ENCODE measurements at regions not wholly inside any gene's neighbourhood (a gene's known extent, or its start where the extent isn't known, plus 50 kb on each side); places are given as distances from the start of the nearest gene placed in this dataset.

GRCh38 chrX:33465137-33465536, 253.8 kb upstream of the DMD start:
- DNase-seq = no peak
- no peak for ATAC-seq (ENCODE audit: poor library complexity)
- intact Hi-C loops (cut with DNase I) = no loop called here

- no peak for ATAC-seq (ENCODE audit: poor library complexity)
- intact Hi-C loops (cut with DNase I) = no loop called here
- DNase-seq = no peak
Measured at GRCh38 chrX:33457102-33457501, 245.8 kb upstream of the DMD start.

DNA sequence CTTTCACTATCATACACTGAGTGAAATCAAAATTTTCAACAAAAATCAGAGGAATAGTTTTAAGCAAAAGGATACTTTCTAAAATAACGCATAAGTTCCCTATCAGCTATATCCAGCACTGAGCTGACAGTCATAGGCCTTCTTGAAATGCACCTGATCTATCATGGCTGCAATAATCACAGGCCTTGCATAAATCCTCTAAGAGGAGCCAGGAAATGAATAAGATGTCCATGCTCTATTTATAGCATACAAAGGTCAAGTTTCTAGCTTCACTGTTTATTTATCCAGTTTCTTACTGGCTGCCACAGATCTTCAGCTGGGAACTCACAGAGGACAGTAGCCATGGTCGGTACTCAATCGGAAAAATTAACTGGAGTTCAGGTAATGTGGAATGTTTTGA, 235.9 kb upstream of the DMD start:
- no peak for ATAC-seq (ENCODE audit: poor library complexity)
- intact Hi-C loops (cut with DNase I) = no loop called here
- no peak for DNase-seq

DNA sequence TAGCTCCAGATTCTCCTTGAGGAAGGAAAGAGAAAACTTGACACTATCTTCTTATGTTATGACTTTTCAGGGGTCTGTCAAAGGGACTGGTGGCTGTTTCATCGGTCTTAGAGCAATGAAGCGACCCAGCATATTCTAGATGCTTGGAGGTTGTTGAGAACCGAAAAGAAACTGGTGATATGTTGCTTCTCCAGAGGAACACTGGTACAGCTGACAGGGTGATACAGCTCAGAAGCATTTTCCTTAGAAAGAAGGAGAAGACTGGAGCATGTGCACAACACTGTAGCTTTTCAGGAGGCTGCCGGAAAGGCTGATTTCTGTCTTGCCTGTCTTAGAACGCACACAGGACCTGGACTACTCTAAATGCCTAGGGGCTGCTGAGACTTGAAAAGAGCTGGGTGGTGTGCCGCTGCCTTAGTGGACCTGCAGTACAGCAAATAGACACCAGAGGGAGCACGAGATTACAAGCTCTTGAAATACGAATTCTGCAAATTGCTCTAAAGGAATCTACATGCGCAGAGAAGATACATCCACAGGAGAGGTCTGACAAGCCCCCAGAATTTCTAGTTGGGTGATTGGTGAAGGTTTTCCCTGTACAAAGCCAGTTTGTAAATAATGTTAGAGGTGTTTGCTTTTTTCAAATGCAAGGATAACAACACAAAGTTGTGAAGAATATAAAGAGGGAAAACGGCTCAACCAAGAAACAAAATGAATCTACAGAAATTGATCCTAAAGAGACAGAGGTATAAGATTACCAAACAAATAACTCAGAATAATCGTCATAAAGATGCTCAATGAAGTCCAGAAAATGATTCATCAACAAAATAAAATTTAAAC, 223.1 kb upstream of the DMD start:
- DNase-seq = no peak
- intact Hi-C loops (cut with DNase I) = loop anchor here (10.0 kb wide), 1 partner anchor 870 kb away; no protein-coding TSS in a partner anchor
- ATAC-seq (ENCODE audit: poor library complexity) = peak; percentile 52

GRCh38 chrX:33416273-33416805, 205.0 kb upstream of the DMD start:
- no peak for DNase-seq
- intact Hi-C loops (cut with DNase I) = no loop called here
- peak; percentile 52 for ATAC-seq (ENCODE audit: poor library complexity)

- intact Hi-C loops (cut with DNase I) = no loop called here
- ATAC-seq (ENCODE audit: poor library complexity) = no peak
Measured at GRCh38 chrX:33415459-33415858, 204.1 kb upstream of the DMD start.

GRCh38 chrX:33385546-33385945, 174.2 kb upstream of the DMD start:
- no peak for DNase-seq
- intact Hi-C loops (cut with DNase I) = no loop called here
- no peak for ATAC-seq (ENCODE audit: poor library complexity)

More at GRCh38 chrX:33415459-33415858, 204.1 kb upstream of the DMD start:
- no peak for DNase-seq

DNA sequence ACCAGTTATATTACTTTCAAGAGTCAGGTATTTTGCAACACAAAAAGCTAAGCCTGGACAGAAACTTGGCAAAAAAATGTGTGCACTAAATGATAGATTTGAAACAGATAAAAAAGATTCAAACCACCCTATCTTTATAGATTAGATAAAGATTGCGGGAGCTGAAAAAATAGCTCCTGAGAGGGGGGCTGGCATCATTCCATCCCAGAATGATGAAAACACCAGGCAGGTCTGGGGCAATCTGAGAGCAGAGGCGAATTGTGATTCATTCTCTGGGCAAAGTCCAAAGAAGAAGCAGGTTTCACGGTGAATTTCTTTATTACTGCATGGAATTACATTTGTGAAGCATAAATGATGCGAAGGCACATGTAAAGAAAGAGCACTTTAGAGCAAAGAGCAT, 168.5 kb upstream of the DMD start:
- no peak for DNase-seq
- intact Hi-C loops (cut with DNase I) = no loop called here
- no peak for ATAC-seq (ENCODE audit: poor library complexity)

GRCh38 chrX:33357606-33358005, 146.3 kb upstream of the DMD start:
- ATAC-seq (ENCODE audit: poor library complexity) (peak; percentile 83), DNase-seq (peak; percentile 41)
- intact Hi-C loops (cut with DNase I) = no loop called here

DNA sequence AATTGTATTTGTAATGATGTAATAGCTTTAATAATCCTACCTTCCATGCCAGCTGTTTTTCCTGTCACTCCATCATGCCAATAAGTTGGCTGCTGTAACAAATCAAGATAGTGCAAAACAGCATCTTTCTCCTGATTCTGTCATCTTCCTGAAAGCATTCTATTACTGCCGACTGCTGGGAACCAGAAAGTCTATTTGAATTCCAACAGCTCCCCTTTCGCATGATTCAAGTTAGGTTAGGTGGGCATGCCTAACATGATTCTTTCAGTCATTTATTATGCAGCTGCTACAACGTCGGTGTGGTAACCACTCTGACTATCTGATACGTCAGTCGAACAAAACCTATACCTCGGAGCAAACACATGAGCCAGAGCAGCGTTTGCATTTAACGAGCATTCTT, 127.9 kb upstream of the DMD start:
- intact Hi-C loops (cut with DNase I) = no loop called here
- no peak for DNase-seq
- no peak for ATAC-seq (ENCODE audit: poor library complexity)

DNA sequence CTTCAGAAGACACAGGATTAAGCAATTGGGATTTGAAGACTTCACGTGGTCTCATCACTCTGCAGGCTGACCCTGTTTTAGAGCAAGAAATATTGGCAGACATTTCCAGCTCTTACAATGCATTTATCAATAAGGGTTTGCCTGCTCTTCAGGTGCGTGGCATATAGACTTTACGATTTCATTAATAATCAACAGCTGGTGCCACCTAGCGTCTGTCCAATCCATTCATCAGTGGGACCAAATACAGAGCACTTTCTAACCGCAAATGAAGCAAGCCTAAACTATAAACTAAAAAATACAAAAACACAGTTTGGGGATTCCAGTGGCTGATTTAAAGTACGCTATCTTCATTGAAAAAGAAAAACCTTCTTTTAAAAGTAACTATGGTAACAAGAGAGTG, 125.4 kb upstream of the DMD start:
- DNase-seq (no peak), ATAC-seq (ENCODE audit: poor library complexity) (peak; percentile 77)
- intact Hi-C loops (cut with DNase I) = no loop called here

DNA sequence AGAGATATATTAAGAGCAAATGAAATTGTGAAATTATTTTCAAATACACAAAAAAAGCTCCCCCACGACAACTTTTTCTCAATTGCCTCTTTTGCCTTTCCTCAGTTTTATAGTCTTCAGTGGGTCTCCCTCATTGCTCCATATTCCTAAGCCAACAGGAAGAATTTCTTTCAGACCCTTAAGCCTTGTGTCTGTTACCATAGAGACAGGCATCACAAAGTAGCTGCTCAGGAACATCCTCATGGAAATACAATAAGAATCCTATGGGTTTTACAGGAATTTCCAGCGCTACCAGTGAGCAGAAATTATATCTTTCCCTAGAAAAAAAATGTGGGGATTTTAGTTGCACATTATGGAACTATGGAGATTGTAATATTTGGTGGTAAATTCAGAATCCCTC, 121.9 kb upstream of the DMD start:
- ATAC-seq (ENCODE audit: poor library complexity) = no peak
- DNase-seq = no peak
- intact Hi-C loops (cut with DNase I) = no loop called here

DNA sequence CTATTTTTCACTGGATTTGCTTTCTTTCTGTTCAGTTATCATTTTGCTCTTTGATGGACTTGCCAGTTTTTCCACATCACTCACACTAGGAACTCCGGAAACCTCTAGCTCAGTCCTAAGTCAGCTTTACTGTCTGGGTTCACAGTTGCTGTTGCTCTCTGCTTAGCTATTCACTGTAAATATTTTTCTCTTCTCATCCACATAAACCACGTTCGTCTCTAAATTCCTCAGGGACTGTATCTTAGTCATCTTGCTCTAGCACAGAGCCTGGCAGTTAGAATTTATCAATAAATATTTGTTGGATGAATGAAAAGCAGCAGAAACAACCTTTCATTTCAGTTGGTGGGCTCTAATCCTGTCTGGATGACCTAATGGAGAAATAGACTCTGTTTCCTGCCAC, 119.4 kb upstream of the DMD start:
- no peak for ATAC-seq (ENCODE audit: poor library complexity)
- intact Hi-C loops (cut with DNase I) = no loop called here
- DNase-seq = no peak

DNA sequence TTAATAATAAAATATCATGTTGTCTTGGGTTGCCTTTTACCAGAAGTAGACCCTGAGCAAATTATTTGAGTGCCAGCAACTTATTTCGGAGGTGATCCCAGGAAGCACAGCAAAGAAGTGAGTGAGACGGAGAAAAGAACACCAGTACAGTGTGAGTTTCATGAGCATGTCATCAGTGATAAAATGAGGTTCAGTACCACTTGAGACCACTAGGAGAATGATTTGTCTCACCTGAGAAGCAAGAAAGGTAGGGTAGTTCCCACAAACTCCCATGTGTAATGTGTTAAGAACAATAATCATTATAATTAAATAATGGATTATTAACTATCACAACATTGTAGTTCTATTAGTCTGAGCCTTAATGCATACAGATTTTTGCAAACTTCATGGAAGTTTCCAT, 112.8 kb upstream of the DMD start:
- DNase-seq (no peak), ATAC-seq (ENCODE audit: poor library complexity) (no peak)
- intact Hi-C loops (cut with DNase I) = no loop called here

DNA sequence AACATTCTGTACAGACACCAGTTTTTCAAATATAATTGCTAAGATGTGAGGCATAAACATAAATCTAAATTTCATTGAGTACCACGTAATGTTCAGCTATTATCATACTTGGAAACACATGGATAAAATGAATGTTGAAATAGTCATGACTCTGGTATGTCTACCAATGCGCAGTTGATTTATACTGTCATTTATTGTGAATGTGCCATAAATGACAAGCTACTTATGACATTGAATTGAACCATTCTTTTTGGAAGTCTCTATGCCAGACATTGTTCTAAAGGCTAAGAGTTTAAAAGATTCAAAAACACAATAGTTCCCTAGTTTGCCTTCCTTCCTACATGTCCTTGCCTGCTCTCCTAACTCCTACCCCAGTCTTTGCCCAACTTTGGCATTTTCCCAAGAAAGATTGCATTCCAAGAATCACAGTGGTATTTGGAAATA, 96.6 kb upstream of the DMD start:
- ATAC-seq (ENCODE audit: poor library complexity) = no peak
- intact Hi-C loops (cut with DNase I) = no loop called here
- DNase-seq = no peak

- DNase-seq (no peak), ATAC-seq (ENCODE audit: poor library complexity) (peak; percentile 18)
Measured at GRCh38 chrX:33298622-33299021, 87.3 kb upstream of the DMD start.

GRCh38 chrX:33285550-33285949, 74.2 kb upstream of the DMD start:
- ATAC-seq (ENCODE audit: poor library complexity) = no peak
- DNase-seq = no peak
- intact Hi-C loops (cut with DNase I) = no loop called here

More at GRCh38 chrX:33298622-33299021, 87.3 kb upstream of the DMD start:
- intact Hi-C loops (cut with DNase I) = no loop called here

GRCh38 chrX:33277046-33277445, 65.7 kb upstream of the DMD start:
- ATAC-seq (ENCODE audit: poor library complexity) (no peak), DNase-seq (no peak)
- intact Hi-C loops (cut with DNase I) = no loop called here

- ATAC-seq (ENCODE audit: poor library complexity) (no peak), DNase-seq (no peak)
- intact Hi-C loops (cut with DNase I) = no loop called here
Measured at GRCh38 chrX:33273535-33273934, 62.2 kb upstream of the DMD start.

- ATAC-seq (ENCODE audit: poor library complexity) = no peak
- no peak for DNase-seq
- intact Hi-C loops (cut with DNase I) = no loop called here
Measured at GRCh38 chrX:33272986-33273385, 61.6 kb upstream of the DMD start.
